GM12892 (cell line): ENCODE measurements at regions not wholly inside any gene's neighbourhood (a gene's known extent, or its start where the extent isn't known, plus 50 kb on each side); places are given as distances from the start of the nearest gene placed in this dataset.

Source experiments
- POLR2AphosphoS5 ChIP-seq: IDR thresholded peaks from 2 replicates; pipeline ENCODE4 v1.6.1; 2011; ENCODE audit warnings: low read depth, low read length, control low read depth
- TAF1 ChIP-seq: IDR thresholded peaks from 2 replicates; pipeline ENCODE4 v1.6.1; 2011; ENCODE audit warnings: low read depth, mild to moderate bottlenecking, control low read depth, low read length, borderline replicate concordance

GRCh38 chr11:34798985-34799384 is 117.2 kb downstream of the APIP start:
- TF ChIP-seq TAF1 (no peak), POLR2AphosphoS5 (no peak)
